HepG2 (cell line): ENCODE measurements at regions not wholly inside any gene's neighbourhood (a gene's known extent, or its start where the extent isn't known, plus 50 kb on each side); places are given as distances from the start of the nearest gene placed in this dataset.

Experiments used
- ATAC-seq: fragments of 200-7000 bp; cut with Tn5 transposase; 3 replicates; pipeline ENCODE4 v1.9.1; 2020; ENCODE audit warnings: mild to moderate bottlenecking, moderate library complexity
- BruUV-seq: library from RNA; stranded (reverse); fragments of 400-500 nt; replicated peaks from 2 replicates; lab custom pipeline; 2021; lab: Mats Ljungman, UMichigan
- CTCF ChIA-PET: fragments of 300-600 bp; formaldehyde crosslinking; extraction: SDS; loops from one replicate; lab custom pipeline; 2021; ENCODE audit warnings: low total read pairs, inconsistent platforms, low intra/inter-chr PET ratio; lab: Yijun Ruan, JAX
- POLR2A ChIA-PET: fragments of 350-600 bp; sonication (Branson Sonifier 250); formaldehyde crosslinking; loops from one replicate; lab custom pipeline; 2020; ENCODE audit warnings: antibody characterized with exemption, inconsistent platforms; lab: Yijun Ruan, JAX
- DNase-seq: peaks from one replicate; pipeline ENCODE4 v3.0.0-alpha.2; 2015; ENCODE audit warnings: low spot score
- FAIRE-seq: peaks from 3 replicates; lab custom pipeline; 2011; peaks lifted over from hg19 to GRCh38; lab: Jason Lieb, UNC
- H2AFZ ChIP-seq: one replicate; pipeline ENCODE4 v1.6.1; 2011; ENCODE audit warnings: low read length, inconsistent platforms
- H3K27ac ChIP-seq: fragments of 300-600 bp; 3 replicates; pipeline ENCODE4 v1.8.0; 2011; ENCODE audit warnings: mixed run types, mild to moderate bottlenecking, mixed read lengths, low read length, inconsistent platforms; ENCODE audit not compliant: insufficient read depth; ENCODE audit errors: extremely low read length
- H3K27me3 ChIP-seq, 2 experiments: fragments of 200-600 bp in 1 of 2; 2 replicates in 1 of 2; 3 replicates in 1 of 2; pipeline versions ENCODE4 v1.6.0 to v1.8.0; 2011; ENCODE audit warnings: low read length in 2 of 2, mild to moderate bottlenecking in 2 of 2, moderate library complexity in 2 of 2, inconsistent platforms in 1 of 2; ENCODE audit not compliant: insufficient read depth in 2 of 2, control insufficient read depth in 1 of 2
- H3K36me3 ChIP-seq, 2 experiments: fragments of 200-600 bp in 1 of 2; replicated peaks in 1 of 2; 2 replicates in 1 of 2; 3 replicates in 1 of 2; pipeline versions ENCODE4 v1.5.1 to v1.8.0; 2011; ENCODE audit warnings: low read length in 2 of 2, inconsistent platforms in 1 of 2; ENCODE audit not compliant: insufficient read depth in 2 of 2, control insufficient read depth in 1 of 2
- H3K4me1 ChIP-seq: 2 replicates; pipeline ENCODE4 v1.5.1; 2012; ENCODE audit warnings: low read length, inconsistent platforms; ENCODE audit not compliant: insufficient read depth
- H3K4me2 ChIP-seq: 2 replicates; pipeline ENCODE4 v1.6.0; 2011; ENCODE audit warnings: low read depth, low read length, inconsistent platforms
- H3K4me3 ChIP-seq, 3 experiments: fragments of 200-600 bp in 1 of 3; sonication (generic), shearing (Covaris generic) in 1 of 3; replicated peaks in 1 of 3; 2 replicates each; pipeline ENCODE4 v1.5.1; 2011 to 2016; ENCODE audit warnings: low read length in 3 of 3, inconsistent platforms in 2 of 3, low read depth in 2 of 3, mild to moderate bottlenecking in 2 of 3, control low read depth in 1 of 3, mixed read lengths in 1 of 3; ENCODE audit not compliant: insufficient read depth in 1 of 3
- H3K79me2 ChIP-seq: one replicate; pipeline ENCODE4 v1.6.1; 2011; ENCODE audit warnings: low read length, inconsistent platforms; ENCODE audit not compliant: insufficient read depth
- H3K9ac ChIP-seq: 2 replicates; pipeline ENCODE4 v1.6.0; 2011; ENCODE audit warnings: mild to moderate bottlenecking, low read depth, low read length, inconsistent platforms; ENCODE audit not compliant: insufficient read depth
- H3K9me3 ChIP-seq: 2 replicates; pipeline ENCODE4 v1.5.1; 2012; ENCODE audit warnings: mild to moderate bottlenecking, low read length
- H4K20me1 ChIP-seq: 2 replicates; pipeline ENCODE4 v1.6.0; 2011; ENCODE audit warnings: inconsistent platforms, mild to moderate bottlenecking, low read length, moderate library complexity; ENCODE audit not compliant: insufficient read depth
- ATF6 ChIP-seq: sonication (generic); formaldehyde crosslinking; conservative IDR thresholded peaks from 2 replicates; pipeline ENCODE4 v1.4.0; 2020; ENCODE audit warnings: missing genetic modification reagents
- KDM6A ChIP-seq: IDR thresholded peaks from 2 replicates; pipeline ENCODE4 v1.6.1; 2016; ENCODE audit warnings: low read depth
- KIAA2018 ChIP-seq: sonication (generic); formaldehyde crosslinking; IDR thresholded peaks from 2 replicates; pipeline ENCODE4 v1.5.0; 2020; ENCODE audit warnings: mild to moderate bottlenecking, missing genetic modification reagents, borderline replicate concordance
- KMT2A ChIP-seq: sonication (generic); formaldehyde crosslinking; IDR thresholded peaks from 2 replicates; pipeline ENCODE4 v1.4.0; 2020; ENCODE audit warnings: missing genetic modification reagents
- MBNL3 ChIP-seq: fragments of 250-450 bp; sonication (Bioruptor Pico); conservative IDR thresholded peaks from 2 replicates; pipeline ENCODE4 v1.8.0; 2022; ENCODE audit warnings: mild to moderate bottlenecking, inconsistent platforms
- SMAD1 ChIP-seq: sonication (generic); formaldehyde crosslinking; IDR thresholded peaks from 2 replicates; pipeline ENCODE4 v1.4.0; 2020; ENCODE audit warnings: missing genetic modification reagents, low read depth, mild to moderate bottlenecking, borderline replicate concordance
- SNRNP70 ChIP-seq: fragments of 200-400 bp; formaldehyde crosslinking; IDR thresholded peaks from 2 replicates; pipeline ENCODE4 v1.6.1; 2017; ENCODE audit warnings: mild to moderate bottlenecking, low read depth, low read length, moderate library complexity
- THYN1 ChIP-seq: sonication (generic); formaldehyde crosslinking; IDR thresholded peaks from 2 replicates; pipeline ENCODE4 v1.8.1; 2023; ENCODE audit warnings: low read depth, mild to moderate bottlenecking, moderate library complexity, missing genetic modification reagents, borderline replicate concordance
- ZMAT3 ChIP-seq: sonication (generic); formaldehyde crosslinking; conservative IDR thresholded peaks from 2 replicates; pipeline ENCODE4 v1.7.0; 2021; ENCODE audit warnings: missing genetic modification reagents
- ZNF713 ChIP-seq: sonication (generic); formaldehyde crosslinking; IDR thresholded peaks from 2 replicates; pipeline ENCODE4 v1.4.0; 2020; ENCODE audit warnings: mild to moderate bottlenecking, missing genetic modification reagents
- WGBS: methylation state at CpG from one replicate; pipeline ENCODE4 v1.1.6; 2017; ENCODE audit warnings: low lambda C conversion rate; 5-methylcytosine and 5-hydroxymethylcytosine counted together
- in situ Hi-C: cut with HindIII; loops from 2 replicates; pipeline ENCODE4 v1.10.0; 2017; ENCODE audit warnings: low pct_unique_long_range_greater_than_20kb; ENCODE audit not compliant: extremely low pct_ligation_motif_present
- intact Hi-C: fragments of 100-400 bp; cut with micrococcal nuclease; formaldehyde crosslinking; loops from one replicate; pipeline ENCODE4 v1.10.0; 2022; ENCODE audit not compliant: unreplicated experiment

GRCh38 chr11:130761560-130762220 lies 154.6 kb downstream of the SNX19 start:
- Histone ChIP-seq H3K4me1 (no peaks in the 10 kb centered on the region), H3K9me3 (no peaks in the 10 kb centered on the region), H3K27me3 (0 out of 5 replicates have a peak, but pooled peaks cover 0 to 11% of the 10 kb centered on the region in 2 experiments), H3K27ac (no peak overlapping the region), H4K20me1 (no peaks in the 10 kb centered on the region), H3K36me3 (no peaks in the 10 kb centered on the region), H2AFZ (no peak overlapping the region), H3K4me2 (no peak overlapping the region), H3K9ac (no peak overlapping the region), H3K4me3 (no peak overlapping the region), H3K79me2 (no peaks in the 10 kb centered on the region)
- in situ Hi-C loops = no loop called here
- intact Hi-C loops = no loop called here
- ATAC-seq = no peak
- POLR2A ChIA-PET = no interaction called here
- no TSS peak for BruUV-seq
- CTCF ChIA-PET = no interaction called here
- no peak for TF ChIP-seq KDM6A (CRISPR knock-in tag)
- TF ChIP-seq KIAA2018 = no peak
- no peak for TF ChIP-seq ZMAT3 (CRISPR knock-in tag)
- no peak for TF ChIP-seq ZNF713 (CRISPR knock-in tag)
- TF ChIP-seq MBNL3 (CRISPR knock-in tag) = no peak
- no peak for TF ChIP-seq SMAD1 (CRISPR knock-in tag)
- no peak for TF ChIP-seq THYN1
- TF ChIP-seq SNRNP70 = no peak
- TF ChIP-seq ATF6 (CRISPR knock-in tag) = no peak
- no peak for TF ChIP-seq KMT2A (CRISPR knock-in tag)
- 5% methylated on average over 2 of the region's 3 CpGs for WGBS
- FAIRE-seq = no peak
- DNase-seq = no peak
